HepG2 (cell line): ENCODE measurements at regions not wholly inside any gene's neighbourhood (a gene's known extent, or its start where the extent isn't known, plus 50 kb on each side); places are given as distances from the start of the nearest gene placed in this dataset.

Source experiments
- ATAC-seq: fragments of 200-7000 bp; cut with Tn5 transposase; 3 replicates; pipeline ENCODE4 v1.9.1; 2020; ENCODE audit warnings: mild to moderate bottlenecking, moderate library complexity
- BruUV-seq: library from RNA; stranded (reverse); fragments of 400-500 nt; replicated peaks from 2 replicates; lab custom pipeline; 2021; lab: Mats Ljungman, UMichigan
- CTCF ChIA-PET: fragments of 300-600 bp; formaldehyde crosslinking; extraction: SDS; loops from one replicate; lab custom pipeline; 2021; ENCODE audit warnings: low total read pairs, inconsistent platforms, low intra/inter-chr PET ratio; lab: Yijun Ruan, JAX
- POLR2A ChIA-PET: fragments of 350-600 bp; sonication (Branson Sonifier 250); formaldehyde crosslinking; loops from one replicate; lab custom pipeline; 2020; ENCODE audit warnings: antibody characterized with exemption, inconsistent platforms; lab: Yijun Ruan, JAX
- DNase-seq: peaks from one replicate; pipeline ENCODE4 v3.0.0-alpha.2; 2015; ENCODE audit warnings: low spot score
- FAIRE-seq: peaks from 3 replicates; lab custom pipeline; 2011; peaks lifted over from hg19 to GRCh38; lab: Jason Lieb, UNC
- H2AFZ ChIP-seq: one replicate; pipeline ENCODE4 v1.6.1; 2011; ENCODE audit warnings: low read length, inconsistent platforms
- H3K27ac ChIP-seq: fragments of 300-600 bp; 3 replicates; pipeline ENCODE4 v1.8.0; 2011; ENCODE audit warnings: mixed run types, mild to moderate bottlenecking, mixed read lengths, low read length, inconsistent platforms; ENCODE audit not compliant: insufficient read depth; ENCODE audit errors: extremely low read length
- H3K27me3 ChIP-seq, 2 experiments: fragments of 200-600 bp in 1 of 2; 2 replicates in 1 of 2; 3 replicates in 1 of 2; pipeline versions ENCODE4 v1.6.0 to v1.8.0; 2011; ENCODE audit warnings: low read length in 2 of 2, mild to moderate bottlenecking in 2 of 2, moderate library complexity in 2 of 2, inconsistent platforms in 1 of 2; ENCODE audit not compliant: insufficient read depth in 2 of 2, control insufficient read depth in 1 of 2
- H3K36me3 ChIP-seq, 2 experiments: fragments of 200-600 bp in 1 of 2; replicated peaks in 1 of 2; 2 replicates in 1 of 2; 3 replicates in 1 of 2; pipeline versions ENCODE4 v1.5.1 to v1.8.0; 2011; ENCODE audit warnings: low read length in 2 of 2, inconsistent platforms in 1 of 2; ENCODE audit not compliant: insufficient read depth in 2 of 2, control insufficient read depth in 1 of 2
- H3K4me1 ChIP-seq: 2 replicates; pipeline ENCODE4 v1.5.1; 2012; ENCODE audit warnings: low read length, inconsistent platforms; ENCODE audit not compliant: insufficient read depth
- H3K4me2 ChIP-seq: 2 replicates; pipeline ENCODE4 v1.6.0; 2011; ENCODE audit warnings: low read depth, low read length, inconsistent platforms
- H3K4me3 ChIP-seq, 3 experiments: fragments of 200-600 bp in 1 of 3; sonication (generic), shearing (Covaris generic) in 1 of 3; replicated peaks in 1 of 3; 2 replicates each; pipeline ENCODE4 v1.5.1; 2011 to 2016; ENCODE audit warnings: low read length in 3 of 3, inconsistent platforms in 2 of 3, low read depth in 2 of 3, mild to moderate bottlenecking in 2 of 3, control low read depth in 1 of 3, mixed read lengths in 1 of 3; ENCODE audit not compliant: insufficient read depth in 1 of 3
- H3K79me2 ChIP-seq: one replicate; pipeline ENCODE4 v1.6.1; 2011; ENCODE audit warnings: low read length, inconsistent platforms; ENCODE audit not compliant: insufficient read depth
- H3K9ac ChIP-seq: 2 replicates; pipeline ENCODE4 v1.6.0; 2011; ENCODE audit warnings: mild to moderate bottlenecking, low read depth, low read length, inconsistent platforms; ENCODE audit not compliant: insufficient read depth
- H3K9me3 ChIP-seq: 2 replicates; pipeline ENCODE4 v1.5.1; 2012; ENCODE audit warnings: mild to moderate bottlenecking, low read length
- H4K20me1 ChIP-seq: 2 replicates; pipeline ENCODE4 v1.6.0; 2011; ENCODE audit warnings: inconsistent platforms, mild to moderate bottlenecking, low read length, moderate library complexity; ENCODE audit not compliant: insufficient read depth
- BRD4 ChIP-seq: sonication (generic); formaldehyde crosslinking; IDR thresholded peaks from 2 replicates; pipeline ENCODE4 v1.4.0; 2020; ENCODE audit warnings: missing genetic modification reagents
- MAFF ChIP-seq: IDR thresholded peaks from 2 replicates; pipeline ENCODE4 v1.6.1; 2011; ENCODE audit warnings: low read depth, low read length, improper control_type of control experiment
- MAFK ChIP-seq, 2 experiments: IDR thresholded peaks in 1 of 2; conservative IDR thresholded peaks in 1 of 2; 2 replicates each; pipeline ENCODE4 v1.6.1; 2011; ENCODE audit warnings: improper control_type of control experiment in 2 of 2, low read length in 2 of 2
- MTA3 ChIP-seq: sonication (generic); formaldehyde crosslinking; IDR thresholded peaks from 2 replicates; pipeline ENCODE4 v1.4.0; 2020; ENCODE audit warnings: missing genetic modification reagents
- MYC ChIP-seq: sonication (generic); formaldehyde crosslinking; IDR thresholded peaks from 2 replicates; pipeline ENCODE4 v1.9.0; 2021; ENCODE audit warnings: missing genetic modification reagents, borderline replicate concordance
- NFE2L1 ChIP-seq: sonication (generic); formaldehyde crosslinking; IDR thresholded peaks from 2 replicates; pipeline ENCODE4 v1.4.0; 2020; ENCODE audit warnings: missing genetic modification reagents, mild to moderate bottlenecking, borderline replicate concordance
- REPIN1 ChIP-seq: sonication (generic); formaldehyde crosslinking; IDR thresholded peaks from 2 replicates; pipeline ENCODE4 v1.8.0; 2022; ENCODE audit warnings: missing genetic modification reagents, low read depth, mild to moderate bottlenecking, borderline replicate concordance
- ZBTB42 ChIP-seq: sonication (generic); formaldehyde crosslinking; IDR thresholded peaks from 2 replicates; pipeline ENCODE4 v1.5.0; 2020; ENCODE audit warnings: mild to moderate bottlenecking, missing genetic modification reagents
- ZNF296 ChIP-seq: sonication (generic); formaldehyde crosslinking; conservative IDR thresholded peaks from 2 replicates; pipeline ENCODE4 v1.5.0; 2020; ENCODE audit warnings: mild to moderate bottlenecking, missing genetic modification reagents
- ZNF672 ChIP-seq: sonication (generic); formaldehyde crosslinking; IDR thresholded peaks from 2 replicates; pipeline ENCODE4 v1.8.1; 2022; ENCODE audit warnings: missing genetic modification reagents
- ZSCAN22 ChIP-seq: sonication (generic); formaldehyde crosslinking; IDR thresholded peaks from 2 replicates; pipeline ENCODE4 v1.4.0; 2020; ENCODE audit warnings: mild to moderate bottlenecking, missing genetic modification reagents
- in situ Hi-C: cut with HindIII; loops from 2 replicates; pipeline ENCODE4 v1.10.0; 2017; ENCODE audit warnings: low pct_unique_long_range_greater_than_20kb; ENCODE audit not compliant: extremely low pct_ligation_motif_present
- intact Hi-C: fragments of 100-400 bp; cut with micrococcal nuclease; formaldehyde crosslinking; loops from one replicate; pipeline ENCODE4 v1.10.0; 2022; ENCODE audit not compliant: unreplicated experiment
- TF ChIP-seq, protein P1 (sequence below): sonication (generic); formaldehyde crosslinking; IDR thresholded peaks from 2 replicates; pipeline ENCODE4 v1.4.0; 2020; ENCODE audit warnings: missing genetic modification reagents
- TF ChIP-seq, protein P2 (sequence below): sonication (generic); formaldehyde crosslinking; IDR thresholded peaks from 2 replicates; pipeline ENCODE4 v1.4.0; 2020; ENCODE audit warnings: missing genetic modification reagents, borderline replicate concordance

DNA sequence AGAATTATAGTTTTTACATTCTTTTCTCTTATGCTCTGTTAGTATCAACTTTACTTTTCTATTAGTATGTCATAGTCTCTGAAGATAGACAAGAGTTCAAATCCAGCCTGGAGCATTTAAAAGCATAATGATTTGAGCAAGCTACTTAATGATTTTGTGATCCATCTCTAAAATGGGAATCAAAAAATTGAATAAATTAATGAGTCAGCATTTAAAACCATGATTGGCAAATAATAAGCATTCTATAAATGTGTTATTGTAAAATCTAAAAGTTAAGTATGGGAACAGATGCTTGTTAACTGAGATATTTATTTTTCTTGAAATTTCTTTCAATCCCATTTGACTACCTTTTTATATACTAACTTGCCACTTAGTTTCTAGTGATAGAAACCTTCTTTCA, 391.6 kb downstream of the PCDH7 start:
- in situ Hi-C loops: no loop called here
- POLR2A ChIA-PET: no interaction called here
- BruUV-seq: no TSS peak

More for the DNA sequence above, 391.6 kb downstream of the PCDH7 start:
- H3K4me1 ChIP-seq: no peaks in the 10 kb centered on the region
- TF ChIP-seq, protein P1, sequence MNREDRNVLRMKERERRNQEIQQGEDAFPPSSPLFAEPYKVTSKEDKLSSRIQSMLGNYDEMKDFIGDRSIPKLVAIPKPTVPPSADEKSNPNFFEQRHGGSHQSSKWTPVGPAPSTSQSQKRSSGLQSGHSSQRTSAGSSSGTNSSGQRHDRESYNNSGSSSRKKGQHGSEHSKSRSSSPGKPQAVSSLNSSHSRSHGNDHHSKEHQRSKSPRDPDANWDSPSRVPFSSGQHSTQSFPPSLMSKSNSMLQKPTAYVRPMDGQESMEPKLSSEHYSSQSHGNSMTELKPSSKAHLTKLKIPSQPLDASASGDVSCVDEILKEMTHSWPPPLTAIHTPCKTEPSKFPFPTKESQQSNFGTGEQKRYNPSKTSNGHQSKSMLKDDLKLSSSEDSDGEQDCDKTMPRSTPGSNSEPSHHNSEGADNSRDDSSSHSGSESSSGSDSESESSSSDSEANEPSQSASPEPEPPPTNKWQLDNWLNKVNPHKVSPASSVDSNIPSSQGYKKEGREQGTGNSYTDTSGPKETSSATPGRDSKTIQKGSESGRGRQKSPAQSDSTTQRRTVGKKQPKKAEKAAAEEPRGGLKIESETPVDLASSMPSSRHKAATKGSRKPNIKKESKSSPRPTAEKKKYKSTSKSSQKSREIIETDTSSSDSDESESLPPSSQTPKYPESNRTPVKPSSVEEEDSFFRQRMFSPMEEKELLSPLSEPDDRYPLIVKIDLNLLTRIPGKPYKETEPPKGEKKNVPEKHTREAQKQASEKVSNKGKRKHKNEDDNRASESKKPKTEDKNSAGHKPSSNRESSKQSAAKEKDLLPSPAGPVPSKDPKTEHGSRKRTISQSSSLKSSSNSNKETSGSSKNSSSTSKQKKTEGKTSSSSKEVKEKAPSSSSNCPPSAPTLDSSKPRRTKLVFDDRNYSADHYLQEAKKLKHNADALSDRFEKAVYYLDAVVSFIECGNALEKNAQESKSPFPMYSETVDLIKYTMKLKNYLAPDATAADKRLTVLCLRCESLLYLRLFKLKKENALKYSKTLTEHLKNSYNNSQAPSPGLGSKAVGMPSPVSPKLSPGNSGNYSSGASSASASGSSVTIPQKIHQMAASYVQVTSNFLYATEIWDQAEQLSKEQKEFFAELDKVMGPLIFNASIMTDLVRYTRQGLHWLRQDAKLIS: no peak
- TF ChIP-seq MAFK (conservative IDR thresholded peaks at IDR 0.05 in 1 of 2, IDR thresholded peaks at IDR 0.05 in 1 of 2; ENCODE audit: low read length in 2 of 2): peak; percentile 89 to 96
- TF ChIP-seq MAFF: peak; percentile 92
- no peak for TF ChIP-seq REPIN1
- no peak for TF ChIP-seq ZNF296 (CRISPR knock-in tag)
- TF ChIP-seq MYC (CRISPR knock-in tag): no peak
- TF ChIP-seq ZBTB42: no peak
- TF ChIP-seq MTA3 (CRISPR knock-in tag): no peak
- TF ChIP-seq ZSCAN22 (CRISPR knock-in tag): no peak
- no peak for TF ChIP-seq ZNF672 (CRISPR knock-in tag)
- TF ChIP-seq, protein P2, sequence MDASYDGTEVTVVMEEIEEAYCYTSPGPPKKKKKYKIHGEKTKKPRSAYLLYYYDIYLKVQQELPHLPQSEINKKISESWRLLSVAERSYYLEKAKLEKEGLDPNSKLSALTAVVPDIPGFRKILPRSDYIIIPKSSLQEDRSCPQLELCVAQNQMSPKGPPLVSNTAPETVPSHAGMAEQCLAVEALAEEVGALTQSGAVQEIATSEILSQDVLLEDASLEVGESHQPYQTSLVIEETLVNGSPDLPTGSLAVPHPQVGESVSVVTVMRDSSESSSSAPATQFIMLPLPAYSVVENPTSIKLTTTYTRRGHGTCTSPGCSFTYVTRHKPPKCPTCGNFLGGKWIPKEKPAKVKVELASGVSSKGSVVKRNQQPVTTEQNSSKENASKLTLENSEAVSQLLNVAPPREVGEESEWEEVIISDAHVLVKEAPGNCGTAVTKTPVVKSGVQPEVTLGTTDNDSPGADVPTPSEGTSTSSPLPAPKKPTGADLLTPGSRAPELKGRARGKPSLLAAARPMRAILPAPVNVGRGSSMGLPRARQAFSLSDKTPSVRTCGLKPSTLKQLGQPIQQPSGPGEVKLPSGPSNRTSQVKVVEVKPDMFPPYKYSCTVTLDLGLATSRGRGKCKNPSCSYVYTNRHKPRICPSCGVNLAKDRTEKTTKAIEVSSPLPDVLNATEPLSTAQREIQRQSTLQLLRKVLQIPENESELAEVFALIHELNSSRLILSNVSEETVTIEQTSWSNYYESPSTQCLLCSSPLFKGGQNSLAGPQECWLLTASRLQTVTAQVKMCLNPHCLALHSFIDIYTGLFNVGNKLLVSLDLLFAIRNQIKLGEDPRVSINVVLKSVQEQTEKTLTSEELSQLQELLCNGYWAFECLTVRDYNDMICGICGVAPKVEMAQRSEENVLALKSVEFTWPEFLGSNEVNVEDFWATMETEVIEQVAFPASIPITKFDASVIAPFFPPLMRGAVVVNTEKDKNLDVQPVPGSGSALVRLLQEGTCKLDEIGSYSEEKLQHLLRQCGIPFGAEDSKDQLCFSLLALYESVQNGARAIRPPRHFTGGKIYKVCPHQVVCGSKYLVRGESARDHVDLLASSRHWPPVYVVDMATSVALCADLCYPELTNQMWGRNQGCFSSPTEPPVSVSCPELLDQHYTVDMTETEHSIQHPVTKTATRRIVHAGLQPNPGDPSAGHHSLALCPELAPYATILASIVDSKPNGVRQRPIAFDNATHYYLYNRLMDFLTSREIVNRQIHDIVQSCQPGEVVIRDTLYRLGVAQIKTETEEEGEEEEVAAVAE: no peak
- TF ChIP-seq NFE2L1: no peak
- no peak for TF ChIP-seq BRD4 (CRISPR knock-in tag)
- no peaks in the 10 kb centered on the region for H3K36me3 ChIP-seq
- H2AFZ ChIP-seq: no peak overlapping the region
- CTCF ChIA-PET: no interaction called here
- H3K9ac ChIP-seq: no peak overlapping the region
- H3K27me3 ChIP-seq: no peaks in the 10 kb centered on the region
- H3K4me2 ChIP-seq: no peak overlapping the region
- ATAC-seq (no peak), FAIRE-seq (no peak), DNase-seq (no peak)
- H3K79me2 ChIP-seq: no peaks in the 10 kb centered on the region
- intact Hi-C loops: no loop called here
- H3K27ac ChIP-seq: no peak overlapping the region
- no peaks in the 10 kb centered on the region for H3K9me3 ChIP-seq
- H4K20me1 ChIP-seq: no peaks in the 10 kb centered on the region
- H3K4me3 ChIP-seq: no peak overlapping the region
